Activated B cell treated with CpG ODN at 0.5 μM for 24 hours (primary cell): ENCODE measurements at regions not wholly inside any gene's neighbourhood (a gene's known extent, or its start where the extent isn't known, plus 50 kb on each side); places are given as distances from the start of the nearest gene placed in this dataset.

Experiments
- ATAC-seq: fragments of 200-7000 bp; cut with Tn5 transposase; one replicate; pipeline ENCODE4 v1.10.0; 2021; ENCODE audit warnings: low read depth, mild to moderate bottlenecking, moderate library complexity
- CTCF ChIA-PET: fragments of 350-600 bp; sonication (Branson Sonifier 250); formaldehyde crosslinking; loops from one replicate; lab custom pipeline; 2021; ENCODE audit warnings: antibody characterized with exemption; lab: Charles Lee
- POLR2A ChIA-PET: fragments of 350-600 bp; sonication (Branson Sonifier 250); formaldehyde crosslinking; loops from one replicate; lab custom pipeline; 2021; ENCODE audit warnings: antibody characterized with exemption; lab: Charles Lee
- DNase-seq: peaks from one replicate; pipeline ENCODE4 v3.0.0; 2022
- H3K27ac Mint-ChIP-seq: one replicate; pipeline ENCODE4 v1.8.0; 2020; ENCODE audit warnings: mixed read lengths
- H3K27me3 Mint-ChIP-seq: one replicate; pipeline ENCODE4 v1.8.0; 2021; ENCODE audit warnings: mixed read lengths
- H3K36me3 Mint-ChIP-seq: one replicate; pipeline ENCODE4 v1.8.0; 2021; ENCODE audit warnings: low read depth, mixed read lengths
- H3K4me1 Mint-ChIP-seq: one replicate; pipeline ENCODE4 v1.8.0; 2021; ENCODE audit warnings: mixed read lengths
- H3K4me3 Mint-ChIP-seq: one replicate; pipeline ENCODE4 v1.8.0; 2020; ENCODE audit warnings: mild to moderate bottlenecking, mixed read lengths
- H3K9me3 Mint-ChIP-seq: one replicate; pipeline ENCODE4 v1.8.0; 2020; ENCODE audit warnings: mixed read lengths
- CTCF ChIP-seq: fragments of 200-600 bp; IDR thresholded peaks from one replicate; pipeline ENCODE4 v1.8.0; 2022; ENCODE audit warnings: antibody characterized with exemption, mild to moderate bottlenecking
- intact Hi-C: fragments of 100-400 bp; cut with micrococcal nuclease; formaldehyde crosslinking; loops from one replicate; pipeline ENCODE4 v1.15.1; 2024

GRCh38 chrX:16466640-16467432 is 183.1 kb upstream of the S100G start:
- H3K36me3 Mint-ChIP-seq = no peaks in the 10 kb centered on the region
- peaks cover 4% of the 10 kb centered on the region for H3K27me3 Mint-ChIP-seq
- intact Hi-C loops = no loop called here
- H3K9me3 Mint-ChIP-seq = no peaks in the 10 kb centered on the region
- ATAC-seq (no peak), DNase-seq (no peak)
- no peak for TF ChIP-seq CTCF
- no peaks in the 10 kb centered on the region for H3K4me1 Mint-ChIP-seq
- H3K4me3 Mint-ChIP-seq = no peak overlapping the region
- POLR2A ChIA-PET = no interaction called here
- CTCF ChIA-PET = no interaction called here
- no peak overlapping the region for H3K27ac Mint-ChIP-seq

- Mint-ChIP-seq H3K9me3 (no peaks in the 10 kb centered on the region), H3K4me3 (no peak overlapping the region), H3K4me1 (no peaks in the 10 kb centered on the region), H3K27me3 (peaks cover 4% of the 10 kb centered on the region), H3K27ac (no peak overlapping the region), H3K36me3 (no peaks in the 10 kb centered on the region)
- POLR2A ChIA-PET = no interaction called here
- ATAC-seq = no peak
- no peak for DNase-seq
- no peak for TF ChIP-seq CTCF
- CTCF ChIA-PET = no interaction called here
- intact Hi-C loops = no loop called here
These were observed 180.1 kb upstream of the S100G start for GRCh38 chrX:16469870-16470269.

GRCh38 chrX:16472345-16472744 is 177.6 kb upstream of the S100G start:
- ChIA-PET POLR2A (no interaction called here), CTCF (no interaction called here)
- Mint-ChIP-seq H3K9me3 (no peaks in the 10 kb centered on the region), H3K4me1 (no peaks in the 10 kb centered on the region), H3K27ac (no peak overlapping the region), H3K4me3 (no peak overlapping the region), H3K27me3 (peaks cover 2% of the 10 kb centered on the region), H3K36me3 (no peaks in the 10 kb centered on the region)
- no peak for TF ChIP-seq CTCF
- DNase-seq (no peak), ATAC-seq (no peak)
- intact Hi-C loops = no loop called here

GRCh38 chrX:16474511-16474910 is 175.4 kb upstream of the S100G start:
- no peak for DNase-seq
- intact Hi-C loops = no loop called here
- H3K27me3 Mint-ChIP-seq = no peaks in the 10 kb centered on the region
- H3K9me3 Mint-ChIP-seq = no peaks in the 10 kb centered on the region
- ChIA-PET CTCF (no interaction called here), POLR2A (no interaction called here)
- no peak for ATAC-seq
- H3K4me3 Mint-ChIP-seq = no peak overlapping the region
- no peaks in the 10 kb centered on the region for H3K36me3 Mint-ChIP-seq
- no peaks in the 10 kb centered on the region for H3K4me1 Mint-ChIP-seq
- no peak for TF ChIP-seq CTCF
- no peak overlapping the region for H3K27ac Mint-ChIP-seq

- Mint-ChIP-seq H3K36me3 (no peaks in the 10 kb centered on the region), H3K4me3 (no peak overlapping the region), H3K9me3 (no peaks in the 10 kb centered on the region), H3K27ac (no peak overlapping the region), H3K27me3 (no peaks in the 10 kb centered on the region), H3K4me1 (no peaks in the 10 kb centered on the region)
- no peak for ATAC-seq
- no peak for DNase-seq
- intact Hi-C loops = no loop called here
- POLR2A ChIA-PET = no interaction called here
- TF ChIP-seq CTCF = no peak
- CTCF ChIA-PET = no interaction called here
These were observed 173.9 kb upstream of the S100G start for GRCh38 chrX:16476009-16476408.
